AG08396 (cell line): ENCODE measurements at regions not wholly inside any gene's neighbourhood (a gene's known extent, or its start where the extent isn't known, plus 50 kb on each side); places are given as distances from the start of the nearest gene placed in this dataset.
"Not testable (repeated sequence)": the region's sequence is repeated elsewhere in the genome, so short reads cannot be mapped to it uniquely, and the experiment has no call there.

ENCODE experiments used
- DNase-seq: peaks from one replicate; pipeline ENCODE4 v3.0.0; 2012; ENCODE audit warnings: low spot score, mixed read lengths

GRCh38 chr2:194549387-194549786, 1107.6 kb upstream of the SLC39A10 start:
- DNase-seq, result no peak

- DNase-seq, result no peak
Measured at GRCh38 chr2:194545978-194546377, 1111.0 kb upstream of the SLC39A10 start.

- DNase-seq, result no peak
Measured at GRCh38 chr2:194539425-194539824, 1117.6 kb upstream of the SLC39A10 start.

GRCh38 chr2:194526121-194526520, 1130.9 kb upstream of the SLC39A10 start:
- no peak for DNase-seq

- no peak for DNase-seq
Measured at GRCh38 chr2:194514281-194514680, 1142.7 kb upstream of the SLC39A10 start.

GRCh38 chr2:194511070-194511469, 1146.0 kb upstream of the SLC39A10 start:
- not testable (repeated sequence) for DNase-seq

- DNase-seq, result not testable (repeated sequence)
Measured at GRCh38 chr2:194504876-194505275, 1152.2 kb upstream of the SLC39A10 start.

GRCh38 chr2:194495046-194495445, 1162.0 kb upstream of the SLC39A10 start:
- no peak for DNase-seq

GRCh38 chr2:194494401-194494800, 1162.6 kb upstream of the SLC39A10 start:
- DNase-seq, result no peak

- no peak for DNase-seq
Measured at GRCh38 chr2:194491409-194492115, 1165.5 kb upstream of the SLC39A10 start.

GRCh38 chr2:194486326-194486725, 1170.7 kb upstream of the SLC39A10 start:
- DNase-seq, result no peak

GRCh38 chr2:194483041-194483440, 1174.0 kb upstream of the SLC39A10 start:
- DNase-seq, result no peak

- DNase-seq, result no peak
Measured at GRCh38 chr2:194465641-194466040, 1191.4 kb upstream of the SLC39A10 start.

- no peak for DNase-seq
Measured at GRCh38 chr2:194464964-194465638, 1191.9 kb upstream of the SLC39A10 start.

- not testable (repeated sequence) for DNase-seq
Measured at GRCh38 chr2:194462883-194463282, 1194.1 kb upstream of the SLC39A10 start.

- DNase-seq, result no peak
Measured at GRCh38 chr2:194455358-194455757, 1201.7 kb upstream of the SLC39A10 start.

- DNase-seq, result no peak
Measured at GRCh38 chr2:194452504-194452903, 1204.5 kb upstream of the SLC39A10 start.

- no peak for DNase-seq
Measured at GRCh38 chr2:194445226-194445625, 1211.8 kb upstream of the SLC39A10 start.

- DNase-seq, result no peak
Measured at GRCh38 chr2:194443926-194444325, 1213.1 kb upstream of the SLC39A10 start.

- no peak for DNase-seq
Measured at GRCh38 chr2:194424683-194425209, 1232.3 kb upstream of the SLC39A10 start.

- no peak for DNase-seq
Measured at GRCh38 chr2:194411221-194411620, 1245.8 kb upstream of the SLC39A10 start.

- no peak for DNase-seq
Measured at GRCh38 chr2:194395818-194396217, 1261.2 kb upstream of the SLC39A10 start.

GRCh38 chr2:194385376-194385775, 1271.7 kb upstream of the SLC39A10 start:
- DNase-seq, result no peak
